ENCODE measurements at regions not wholly inside any gene's neighbourhood (a gene's known extent, or its start where the extent isn't known, plus 50 kb on each side); places are given as distances from the start of the nearest gene placed in this dataset.

DNA sequence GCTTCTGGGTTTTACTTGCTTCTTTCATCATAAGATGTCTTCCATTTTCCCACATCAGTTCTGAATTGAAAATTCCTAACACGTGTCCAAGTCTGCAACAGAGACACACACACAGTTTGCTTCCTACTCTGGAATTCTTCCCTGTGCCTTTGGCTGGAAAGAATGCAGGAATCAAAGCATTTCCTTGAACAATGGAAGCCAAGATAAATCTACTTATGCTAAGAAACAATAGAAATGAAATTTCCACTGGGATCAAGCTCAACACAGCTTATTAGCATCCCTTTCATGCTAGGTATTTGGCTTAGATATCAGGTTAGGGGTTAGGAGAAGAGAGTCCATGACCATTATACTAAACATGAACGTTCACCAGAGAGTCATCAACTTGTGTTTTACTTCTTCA, 101.1 kb upstream of the SCAF8 start:
- H3K4me2 ChIP-seq (ENCODE audit: control insufficient read depth, extremely low read depth, insufficient read depth, low read depth, low read length) = no peak overlapping the region
- DNase-seq (ENCODE audit: low read depth, low spot score) (no peak), FAIRE-seq (no peak)
- no peaks in the 10 kb centered on the region for H3K27me3 ChIP-seq (ENCODE audit: control insufficient read depth, extremely low read depth, insufficient read depth, low read length)
- no peak overlapping the region for H3K27ac ChIP-seq (ENCODE audit: control insufficient read depth, insufficient read depth, low read length)
- no peaks in the 10 kb centered on the region for H3K4me1 ChIP-seq (ENCODE audit: control insufficient read depth, extremely low read depth, insufficient read depth, low read length)
- no peak overlapping the region for H2AFZ ChIP-seq (ENCODE audit: control insufficient read depth, low read length)
- no peaks in the 10 kb centered on the region for H4K20me1 ChIP-seq (ENCODE audit: control insufficient read depth, extremely low read depth, insufficient read depth, low read length)
- dilution Hi-C loops (cut with MboI; ENCODE audit: extremely low pct_ligation_motif_present, low sequenced_read_pairs) = no loop called here
- no peak overlapping the region for H3K4me3 ChIP-seq (ENCODE audit: control insufficient read depth in 2 of 3, extremely low read depth in 1 of 3, insufficient read depth in 2 of 3, low read depth in 1 of 3, low read length in 3 of 3)
- H3K36me3 ChIP-seq (ENCODE audit: control insufficient read depth in 2 of 2, extremely low read depth in 1 of 2, insufficient read depth in 2 of 2, low read length in 2 of 2) = no peaks in the 10 kb centered on the region
- TF ChIP-seq, protein P1, sequence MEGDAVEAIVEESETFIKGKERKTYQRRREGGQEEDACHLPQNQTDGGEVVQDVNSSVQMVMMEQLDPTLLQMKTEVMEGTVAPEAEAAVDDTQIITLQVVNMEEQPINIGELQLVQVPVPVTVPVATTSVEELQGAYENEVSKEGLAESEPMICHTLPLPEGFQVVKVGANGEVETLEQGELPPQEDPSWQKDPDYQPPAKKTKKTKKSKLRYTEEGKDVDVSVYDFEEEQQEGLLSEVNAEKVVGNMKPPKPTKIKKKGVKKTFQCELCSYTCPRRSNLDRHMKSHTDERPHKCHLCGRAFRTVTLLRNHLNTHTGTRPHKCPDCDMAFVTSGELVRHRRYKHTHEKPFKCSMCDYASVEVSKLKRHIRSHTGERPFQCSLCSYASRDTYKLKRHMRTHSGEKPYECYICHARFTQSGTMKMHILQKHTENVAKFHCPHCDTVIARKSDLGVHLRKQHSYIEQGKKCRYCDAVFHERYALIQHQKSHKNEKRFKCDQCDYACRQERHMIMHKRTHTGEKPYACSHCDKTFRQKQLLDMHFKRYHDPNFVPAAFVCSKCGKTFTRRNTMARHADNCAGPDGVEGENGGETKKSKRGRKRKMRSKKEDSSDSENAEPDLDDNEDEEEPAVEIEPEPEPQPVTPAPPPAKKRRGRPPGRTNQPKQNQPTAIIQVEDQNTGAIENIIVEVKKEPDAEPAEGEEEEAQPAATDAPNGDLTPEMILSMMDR (optimal IDR thresholded peaks at IDR 0.05 in 1 of 3, IDR thresholded peaks at IDR 0.05 in 1 of 3, conservative IDR thresholded peaks at IDR 0.05 in 1 of 3; ENCODE audit: extremely low read depth in 1 of 3, insufficient read depth in 2 of 3, low read length in 3 of 3) = no peak
- no peak for TF ChIP-seq EZH2 (IDR thresholded peaks at IDR 0.05; ENCODE audit: low read length)
- H3K9ac ChIP-seq (ENCODE audit: control insufficient read depth, extremely low read depth, insufficient read depth, low read length) = no peak overlapping the region
- no peaks in the 10 kb centered on the region for H3K9me3 ChIP-seq (ENCODE audit: control insufficient read depth, low read depth, low read length)
- no peaks in the 10 kb centered on the region for H3K79me2 ChIP-seq (ENCODE audit: control insufficient read depth, insufficient read depth, low read length)
- no peaks in the 10 kb centered on the region for H3K9me1 ChIP-seq (ENCODE audit: control insufficient read depth, extremely low read depth, insufficient read depth, low read length)

DNA sequence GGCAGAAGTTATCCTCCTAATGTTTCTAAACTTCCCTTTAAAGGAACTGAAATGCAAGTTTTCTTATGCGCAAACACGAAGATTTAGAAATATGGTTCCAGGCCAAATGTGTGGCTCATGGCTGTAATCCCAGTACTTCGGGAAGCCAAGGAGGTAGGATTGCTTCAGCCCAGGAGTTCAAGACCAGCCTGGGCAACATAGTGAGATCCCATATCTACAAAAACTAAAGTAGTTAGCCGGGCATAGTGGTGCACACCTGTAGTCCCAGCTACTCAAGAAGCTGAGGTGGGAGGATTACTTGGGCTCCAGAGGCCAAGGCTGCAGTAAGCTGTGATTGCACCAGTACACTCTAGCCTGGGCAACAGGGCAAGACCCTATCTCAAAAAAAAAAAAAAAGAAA, 95.8 kb upstream of the SCAF8 start:
- no peaks in the 10 kb centered on the region for H3K36me3 ChIP-seq (ENCODE audit: control insufficient read depth in 2 of 2, extremely low read depth in 1 of 2, insufficient read depth in 2 of 2, low read length in 2 of 2)
- H3K27ac ChIP-seq (ENCODE audit: control insufficient read depth, insufficient read depth, low read length) = no peak overlapping the region
- H3K9me1 ChIP-seq (ENCODE audit: control insufficient read depth, extremely low read depth, insufficient read depth, low read length) = no peaks in the 10 kb centered on the region
- H3K9me3 ChIP-seq (ENCODE audit: control insufficient read depth, low read depth, low read length) = no peaks in the 10 kb centered on the region
- FAIRE-seq = no peak
- dilution Hi-C loops (cut with MboI; ENCODE audit: extremely low pct_ligation_motif_present, low sequenced_read_pairs) = no loop called here
- H3K4me1 ChIP-seq (ENCODE audit: control insufficient read depth, extremely low read depth, insufficient read depth, low read length) = no peaks in the 10 kb centered on the region
- TF ChIP-seq EZH2 (IDR thresholded peaks at IDR 0.05; ENCODE audit: low read length) = no peak
- TF ChIP-seq, protein P1 (optimal IDR thresholded peaks at IDR 0.05 in 1 of 3, IDR thresholded peaks at IDR 0.05 in 1 of 3, conservative IDR thresholded peaks at IDR 0.05 in 1 of 3; ENCODE audit: extremely low read depth in 1 of 3, insufficient read depth in 2 of 3, low read length in 3 of 3) = no peak
- no peak for DNase-seq (ENCODE audit: low read depth, low spot score)
- H3K4me2 ChIP-seq (ENCODE audit: control insufficient read depth, extremely low read depth, insufficient read depth, low read depth, low read length) = no peak overlapping the region
- H4K20me1 ChIP-seq (ENCODE audit: control insufficient read depth, extremely low read depth, insufficient read depth, low read length) = no peaks in the 10 kb centered on the region
- no peaks in the 10 kb centered on the region for H3K79me2 ChIP-seq (ENCODE audit: control insufficient read depth, insufficient read depth, low read length)
- no peak overlapping the region for H2AFZ ChIP-seq (ENCODE audit: control insufficient read depth, low read length)
- H3K27me3 ChIP-seq (ENCODE audit: control insufficient read depth, extremely low read depth, insufficient read depth, low read length) = no peaks in the 10 kb centered on the region
- H3K4me3 ChIP-seq (ENCODE audit: control insufficient read depth in 2 of 3, extremely low read depth in 1 of 3, insufficient read depth in 2 of 3, low read depth in 1 of 3, low read length in 3 of 3) = no peak overlapping the region
- H3K9ac ChIP-seq (ENCODE audit: control insufficient read depth, extremely low read depth, insufficient read depth, low read length) = no peak overlapping the region
